Bronchial epithelial cell (primary cell): ENCODE measurements at regions not wholly inside any gene's neighbourhood (a gene's known extent, or its start where the extent isn't known, plus 50 kb on each side); places are given as distances from the start of the nearest gene placed in this dataset.

Source experiments
- DNase-seq: peaks from one replicate; pipeline ENCODE4 v3.0.0-alpha.2; 2010; ENCODE audit warnings: low read depth
- FAIRE-seq: peaks from 2 replicates; lab custom pipeline; 2011; peaks lifted over from hg19 to GRCh38; lab: Jason Lieb, UNC
- H3K27me3 ChIP-seq: 2 replicates; pipeline ENCODE4 v1.5.1; 2011; ENCODE audit warnings: low read length; ENCODE audit not compliant: control insufficient read depth, insufficient read depth
- H3K36me3 ChIP-seq: 2 replicates; pipeline ENCODE4 v1.5.1; 2011; ENCODE audit warnings: low read length; ENCODE audit not compliant: control insufficient read depth, insufficient read depth
- H3K4me3 ChIP-seq: 2 replicates; pipeline ENCODE4 v1.5.1; 2011; ENCODE audit warnings: mild to moderate bottlenecking, low read depth, low read length, control low read depth
- TF ChIP-seq, protein P1 (sequence below): IDR thresholded peaks from 2 replicates; pipeline ENCODE4 v1.5.1; 2011; ENCODE audit warnings: mild to moderate bottlenecking, moderate library complexity, low read length, control low read depth, inconsistent platforms; ENCODE audit not compliant: insufficient read depth, severe bottlenecking

DNA sequence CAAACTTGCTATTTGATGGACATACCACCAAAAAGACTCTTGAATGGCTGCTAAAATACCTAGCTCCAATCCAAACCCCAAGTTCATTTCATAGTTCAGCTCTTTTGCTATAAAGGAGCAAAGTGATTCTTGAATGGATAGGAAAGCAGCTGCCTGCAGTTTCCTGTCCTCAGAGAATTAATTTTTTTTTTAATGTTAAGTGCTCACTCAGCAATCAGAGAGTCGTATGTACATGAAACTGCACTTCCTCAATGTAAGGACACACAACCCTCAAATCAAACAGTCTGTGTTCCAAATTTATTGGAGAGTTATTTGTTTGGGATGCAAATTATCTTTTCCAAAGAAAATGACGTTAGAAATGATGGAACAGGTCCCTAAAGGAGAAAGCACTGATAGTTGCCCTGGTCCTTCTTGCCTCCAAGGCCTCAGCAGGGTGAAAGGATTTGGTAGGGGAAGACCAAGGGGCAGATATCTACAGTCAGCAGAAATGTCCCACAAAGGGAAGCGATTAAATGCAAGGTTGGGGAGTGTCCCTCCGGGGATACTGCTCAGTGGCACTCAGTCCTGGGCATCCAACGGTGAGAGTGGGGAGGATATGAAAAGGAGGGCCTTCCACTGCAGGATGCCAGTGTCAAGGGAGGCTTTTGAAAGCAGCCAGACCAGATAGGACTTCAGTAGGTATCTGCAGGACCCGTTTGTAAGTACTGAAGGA lies 67.2 kb upstream of the RASGEF1B start:
- Histone ChIP-seq H3K27me3 (no peaks in the 10 kb centered on the region), H3K4me3 (no peak overlapping the region), H3K36me3 (no peaks in the 10 kb centered on the region)
- FAIRE-seq: no peak
- TF ChIP-seq, protein P1, sequence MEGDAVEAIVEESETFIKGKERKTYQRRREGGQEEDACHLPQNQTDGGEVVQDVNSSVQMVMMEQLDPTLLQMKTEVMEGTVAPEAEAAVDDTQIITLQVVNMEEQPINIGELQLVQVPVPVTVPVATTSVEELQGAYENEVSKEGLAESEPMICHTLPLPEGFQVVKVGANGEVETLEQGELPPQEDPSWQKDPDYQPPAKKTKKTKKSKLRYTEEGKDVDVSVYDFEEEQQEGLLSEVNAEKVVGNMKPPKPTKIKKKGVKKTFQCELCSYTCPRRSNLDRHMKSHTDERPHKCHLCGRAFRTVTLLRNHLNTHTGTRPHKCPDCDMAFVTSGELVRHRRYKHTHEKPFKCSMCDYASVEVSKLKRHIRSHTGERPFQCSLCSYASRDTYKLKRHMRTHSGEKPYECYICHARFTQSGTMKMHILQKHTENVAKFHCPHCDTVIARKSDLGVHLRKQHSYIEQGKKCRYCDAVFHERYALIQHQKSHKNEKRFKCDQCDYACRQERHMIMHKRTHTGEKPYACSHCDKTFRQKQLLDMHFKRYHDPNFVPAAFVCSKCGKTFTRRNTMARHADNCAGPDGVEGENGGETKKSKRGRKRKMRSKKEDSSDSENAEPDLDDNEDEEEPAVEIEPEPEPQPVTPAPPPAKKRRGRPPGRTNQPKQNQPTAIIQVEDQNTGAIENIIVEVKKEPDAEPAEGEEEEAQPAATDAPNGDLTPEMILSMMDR: no peak
- DNase-seq: no peak

DNA sequence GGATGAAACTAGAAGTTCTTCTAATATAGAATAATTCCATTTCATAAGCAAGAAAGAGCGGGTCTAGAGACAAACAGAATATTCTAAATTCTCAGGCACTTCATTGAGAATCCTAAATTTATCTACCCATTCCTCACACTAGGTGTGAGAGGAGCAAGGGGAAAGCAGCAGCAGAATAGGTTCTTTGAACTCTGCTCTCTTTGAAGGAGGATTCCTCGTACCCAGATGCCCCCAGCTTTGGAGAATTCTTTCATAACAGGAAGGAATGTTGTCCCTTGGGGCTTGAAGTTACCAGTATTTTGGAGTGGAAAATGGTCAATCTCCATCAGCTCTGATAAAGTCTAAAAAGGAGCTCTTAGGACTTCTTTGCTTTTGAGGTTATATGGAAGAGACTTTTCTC lies 59.7 kb upstream of the RASGEF1B start:
- Histone ChIP-seq H3K36me3 (no peaks in the 10 kb centered on the region), H3K4me3 (no peak overlapping the region), H3K27me3 (no peaks in the 10 kb centered on the region)
- TF ChIP-seq, protein P1: no peak
- FAIRE-seq (no peak), DNase-seq (no peak)

DNA sequence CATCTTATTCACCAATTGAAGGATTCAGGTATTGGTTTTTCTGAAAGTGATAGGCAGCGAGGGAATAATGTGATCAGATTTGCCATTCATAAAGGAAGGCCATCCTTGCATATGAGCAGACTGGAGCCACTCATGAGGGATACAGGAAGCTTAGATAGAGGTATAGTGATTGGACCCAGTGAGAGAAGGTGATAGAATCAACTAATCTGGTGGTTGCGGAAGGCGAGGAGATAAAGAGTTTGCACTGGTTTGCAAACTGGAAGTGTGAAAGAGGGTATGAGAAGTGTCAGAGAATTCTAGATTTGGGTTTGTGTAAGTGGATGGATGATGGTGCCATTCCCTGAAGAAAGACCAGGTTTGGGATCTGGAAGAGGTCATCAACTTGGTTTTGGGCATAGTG lies 57.3 kb upstream of the RASGEF1B start:
- TF ChIP-seq, protein P1: no peak
- FAIRE-seq (no peak), DNase-seq (no peak)
- no peaks in the 10 kb centered on the region for H3K36me3 ChIP-seq
- H3K27me3 ChIP-seq: no peaks in the 10 kb centered on the region
- H3K4me3 ChIP-seq: no peak overlapping the region

DNA sequence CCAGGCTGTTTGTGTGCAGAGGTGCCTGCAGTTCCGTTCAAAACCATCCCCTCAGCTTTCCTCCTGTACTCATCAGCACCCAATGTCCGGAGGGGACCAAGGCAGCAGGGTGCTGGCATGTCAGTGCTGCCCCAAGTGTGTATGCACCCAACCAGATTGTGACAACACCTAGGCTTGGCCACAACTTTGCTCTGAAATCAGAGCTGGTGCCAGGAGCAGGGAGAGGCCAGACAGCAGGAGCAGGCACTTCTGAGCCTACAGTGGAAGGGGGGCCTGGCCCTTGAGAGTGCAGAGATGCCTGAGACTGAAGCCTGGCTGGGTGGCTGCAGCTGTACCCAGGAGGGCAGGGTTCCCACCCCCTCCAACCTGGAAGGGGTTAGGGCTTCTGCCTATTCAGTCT lies 56.5 kb upstream of the RASGEF1B start:
- no peak overlapping the region for H3K4me3 ChIP-seq
- H3K36me3 ChIP-seq: no peaks in the 10 kb centered on the region
- no peaks in the 10 kb centered on the region for H3K27me3 ChIP-seq
- TF ChIP-seq, protein P1: no peak
- DNase-seq (no peak), FAIRE-seq (no peak)

DNA sequence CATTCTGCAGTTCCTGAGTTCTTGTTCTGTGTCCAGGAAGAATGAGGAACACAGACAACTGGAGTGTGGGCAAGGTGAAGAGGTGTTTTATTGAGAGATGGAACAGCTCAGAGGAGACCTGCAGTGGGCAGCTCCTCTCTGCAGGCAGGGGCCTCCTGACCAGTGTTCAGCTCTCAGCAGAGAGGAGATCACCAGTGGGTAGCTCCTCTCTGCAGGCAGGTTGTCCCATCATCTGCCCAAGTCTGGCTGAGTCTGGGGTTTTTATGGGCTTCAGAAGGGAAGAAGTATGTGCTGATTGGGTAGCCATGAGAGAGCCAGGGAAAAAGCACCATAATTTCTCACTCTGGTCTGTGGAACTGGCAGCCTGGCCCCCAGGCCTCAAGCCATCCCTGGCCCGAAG lies 56.0 kb upstream of the RASGEF1B start:
- H3K36me3 ChIP-seq: no peaks in the 10 kb centered on the region
- TF ChIP-seq, protein P1: no peak
- no peaks in the 10 kb centered on the region for H3K27me3 ChIP-seq
- H3K4me3 ChIP-seq: no peak overlapping the region
- no peak for DNase-seq
- FAIRE-seq: no peak

DNA sequence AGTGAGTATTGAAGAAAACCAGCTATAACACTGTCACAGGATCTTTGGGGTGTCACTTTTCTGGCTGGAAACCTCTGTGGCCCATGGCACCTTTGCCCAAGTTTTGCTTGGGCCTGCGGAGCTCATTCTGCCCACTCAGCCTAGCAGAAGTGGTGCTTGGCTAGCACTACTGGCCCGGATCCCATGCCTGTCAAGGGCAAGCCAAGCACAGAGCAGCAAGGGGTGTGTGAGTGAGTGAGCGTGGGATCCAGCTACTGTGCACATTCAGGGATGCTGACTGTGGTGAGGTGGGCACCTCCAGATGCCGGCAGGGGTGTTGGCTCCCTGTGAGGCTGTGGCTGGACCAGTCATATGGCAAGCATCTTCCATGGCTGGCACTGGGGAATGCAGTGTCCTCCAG lies 55.4 kb upstream of the RASGEF1B start:
- H3K36me3 ChIP-seq: no peaks in the 10 kb centered on the region
- no peak for DNase-seq
- no peak for FAIRE-seq
- H3K27me3 ChIP-seq: no peaks in the 10 kb centered on the region
- TF ChIP-seq, protein P1: no peak
- H3K4me3 ChIP-seq: no peak overlapping the region
